ENCODE measurements at regions not wholly inside any gene's neighbourhood (a gene's known extent, or its start where the extent isn't known, plus 50 kb on each side); places are given as distances from the start of the nearest gene placed in this dataset.

DNA sequence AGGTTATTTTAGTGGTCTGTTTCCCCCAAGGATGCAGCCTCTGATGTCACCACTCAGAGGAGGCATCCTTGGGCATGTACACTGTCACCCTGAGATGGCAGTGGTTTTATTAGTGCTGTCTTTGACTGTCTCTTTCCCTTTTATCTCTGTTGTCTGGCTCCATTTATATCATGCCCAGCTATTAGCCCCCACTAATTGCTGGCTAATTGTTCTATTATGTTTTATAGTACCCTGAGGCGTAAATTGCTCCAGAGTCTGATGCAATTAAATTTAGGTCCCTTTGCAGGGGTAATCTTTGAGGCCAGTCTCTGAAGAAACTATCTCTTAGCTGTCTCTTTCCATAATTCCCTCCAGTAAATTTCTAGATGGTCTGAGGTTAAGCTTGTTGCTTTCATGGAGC is 301.0 kb upstream of the KLHL29 start:
- DNase-seq (ENCODE audit: low spot score): no peak

DNA sequence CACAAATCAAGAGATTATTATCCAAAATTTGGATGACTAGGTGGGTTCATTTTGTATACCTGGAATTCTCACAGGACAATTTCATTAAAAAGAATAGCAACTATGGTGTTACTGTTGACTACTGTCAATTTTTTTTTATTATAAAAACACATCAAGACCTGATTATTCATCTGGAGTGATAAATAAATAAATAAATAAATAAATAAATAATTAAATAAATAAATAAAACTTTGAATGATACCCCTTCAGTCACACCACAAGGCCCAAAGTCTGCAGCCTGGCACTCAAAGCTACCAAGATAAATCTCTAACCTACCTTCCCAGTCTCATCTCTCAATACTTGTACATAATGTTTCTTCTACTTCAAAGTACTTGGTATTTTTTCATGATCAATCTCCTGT is 294.0 kb upstream of the KLHL29 start:
- DNase-seq (ENCODE audit: low spot score): no peak

DNA sequence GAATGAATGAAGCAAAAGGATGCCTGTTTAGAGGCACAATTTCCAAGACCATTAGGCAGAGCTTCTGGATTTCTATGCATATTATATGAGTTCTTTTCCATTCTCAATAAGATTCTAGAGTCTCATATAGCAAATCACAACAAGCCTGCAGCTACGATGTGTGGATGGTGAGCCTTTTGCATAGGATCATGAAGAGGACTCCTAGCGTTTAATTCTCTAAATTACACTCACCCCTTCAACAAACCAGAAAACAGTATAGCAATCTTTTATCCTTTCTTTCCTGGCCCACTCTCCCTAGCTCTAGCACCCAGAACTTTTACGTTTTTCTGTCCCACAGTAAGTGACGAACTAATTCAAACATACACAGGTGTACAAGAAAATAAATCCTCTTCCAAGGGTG is 293.1 kb upstream of the KLHL29 start:
- no peak for DNase-seq (ENCODE audit: low spot score)

DNA sequence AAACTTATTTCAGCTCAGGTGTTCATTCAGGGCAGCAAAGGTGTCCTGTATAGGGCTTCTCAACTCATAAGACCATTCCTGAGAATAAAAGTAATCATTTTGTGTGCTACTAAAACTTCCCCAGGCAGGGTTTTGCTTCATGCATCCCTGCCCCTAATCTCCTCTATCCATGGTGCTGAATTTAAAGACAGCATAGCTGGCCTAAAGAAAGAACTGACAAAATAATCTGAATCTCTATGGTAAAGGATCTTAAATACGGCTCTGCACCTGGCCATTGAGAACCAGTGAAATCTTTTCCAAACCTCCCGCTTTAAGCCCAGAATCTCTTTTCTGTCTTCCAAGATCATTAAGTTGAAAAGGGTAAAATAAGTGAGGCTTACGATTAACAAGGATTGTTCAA is 292.1 kb upstream of the KLHL29 start:
- no peak for DNase-seq (ENCODE audit: low spot score)

DNA sequence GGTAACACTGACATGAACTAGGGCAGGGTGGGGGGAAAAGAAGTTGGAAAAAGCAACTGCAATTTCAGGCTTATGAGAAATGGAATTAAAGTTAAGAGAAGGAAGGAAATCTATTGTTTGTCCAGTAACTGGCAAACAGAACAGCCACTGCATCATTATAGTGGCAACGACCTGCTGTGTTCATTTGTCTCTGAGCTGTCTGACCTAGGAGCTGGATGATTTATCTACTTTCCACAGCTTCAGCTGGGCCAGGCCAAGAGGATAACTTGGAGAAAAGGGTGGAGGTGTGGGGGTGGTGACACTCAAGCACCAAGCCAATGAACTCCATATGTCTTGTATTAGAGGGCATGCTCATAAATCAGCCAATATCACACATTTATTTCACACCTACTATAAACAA is 291.5 kb upstream of the KLHL29 start:
- DNase-seq (ENCODE audit: low spot score): no peak

DNA sequence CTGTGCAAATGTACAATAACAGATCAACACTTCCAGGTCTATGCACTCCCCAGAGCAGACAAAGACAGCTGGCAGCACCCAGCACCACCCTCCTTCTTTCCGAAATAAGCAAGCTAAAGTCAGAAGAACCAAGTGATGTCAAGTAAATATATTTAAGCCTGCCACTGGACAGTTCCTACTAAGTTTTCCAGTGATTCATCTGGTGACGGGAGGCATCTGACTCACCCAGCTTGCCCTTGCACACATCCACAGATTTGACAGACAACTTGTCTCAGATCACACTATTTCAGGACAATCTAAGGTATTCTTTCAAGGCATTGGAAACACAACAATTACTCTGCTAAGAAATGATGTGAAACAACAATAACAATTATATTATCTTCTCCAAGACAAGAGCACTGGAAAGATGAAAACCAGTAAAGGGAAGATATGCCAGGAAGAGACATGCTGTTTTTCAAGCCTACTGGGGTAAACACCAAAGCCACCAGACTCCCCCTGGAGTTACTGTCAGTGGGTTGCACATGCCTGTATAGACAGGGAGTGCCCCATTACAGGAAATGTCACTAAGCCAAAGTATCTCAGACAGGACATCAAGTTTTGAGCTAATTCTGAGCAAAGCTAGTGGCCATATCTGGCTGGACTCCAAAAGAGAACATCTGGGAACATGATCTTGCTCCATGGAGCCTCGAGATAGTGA is 287.9 kb upstream of the KLHL29 start:
- no peak for DNase-seq (ENCODE audit: low spot score)

DNA sequence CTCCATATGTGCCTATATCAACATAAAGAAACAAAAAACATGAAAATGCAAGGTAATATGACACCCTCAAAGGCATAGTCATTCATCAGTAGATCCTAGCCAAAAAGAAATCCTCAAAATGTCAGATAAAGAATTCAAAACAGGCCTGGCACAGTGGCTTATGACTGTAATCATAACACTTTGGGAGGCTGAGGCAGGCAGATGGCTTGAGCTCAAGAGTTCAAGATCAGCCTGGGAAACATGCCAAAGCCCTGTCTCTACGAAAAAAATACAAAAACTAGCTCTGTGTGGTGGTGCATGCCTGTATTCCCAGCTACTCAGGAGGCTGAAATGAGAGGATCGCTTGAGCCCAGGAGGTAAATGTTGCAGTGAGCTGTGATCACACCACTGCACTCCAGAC is 284.6 kb upstream of the KLHL29 start:
- DNase-seq (ENCODE audit: low spot score): no peak

DNA sequence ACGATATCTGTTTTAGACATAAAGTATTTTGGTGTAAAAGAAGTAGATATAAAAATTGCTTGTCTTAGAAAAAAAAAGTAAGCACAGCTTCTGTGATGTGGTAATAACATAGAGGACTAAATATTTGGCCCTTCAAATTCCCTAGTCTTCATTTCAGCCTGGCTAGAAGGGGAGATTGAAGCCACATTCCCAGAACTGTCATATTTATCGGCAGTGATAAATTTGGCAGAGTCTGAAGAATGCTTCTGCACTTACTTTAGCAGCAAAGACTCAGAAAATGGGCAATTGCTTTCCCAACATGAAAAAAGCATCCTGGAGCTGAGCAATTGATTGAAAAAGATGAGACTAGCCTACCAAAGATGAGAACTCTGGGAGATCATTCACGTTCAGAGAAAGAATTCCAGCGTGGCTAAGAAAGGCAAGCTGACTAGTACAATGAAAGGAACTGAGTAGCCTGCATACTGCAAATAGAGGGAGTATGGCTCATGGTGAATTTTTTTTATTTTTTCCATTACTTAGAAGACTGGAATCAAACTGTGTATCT is 278.7 kb upstream of the KLHL29 start:
- no peak for DNase-seq (ENCODE audit: low spot score)

DNA sequence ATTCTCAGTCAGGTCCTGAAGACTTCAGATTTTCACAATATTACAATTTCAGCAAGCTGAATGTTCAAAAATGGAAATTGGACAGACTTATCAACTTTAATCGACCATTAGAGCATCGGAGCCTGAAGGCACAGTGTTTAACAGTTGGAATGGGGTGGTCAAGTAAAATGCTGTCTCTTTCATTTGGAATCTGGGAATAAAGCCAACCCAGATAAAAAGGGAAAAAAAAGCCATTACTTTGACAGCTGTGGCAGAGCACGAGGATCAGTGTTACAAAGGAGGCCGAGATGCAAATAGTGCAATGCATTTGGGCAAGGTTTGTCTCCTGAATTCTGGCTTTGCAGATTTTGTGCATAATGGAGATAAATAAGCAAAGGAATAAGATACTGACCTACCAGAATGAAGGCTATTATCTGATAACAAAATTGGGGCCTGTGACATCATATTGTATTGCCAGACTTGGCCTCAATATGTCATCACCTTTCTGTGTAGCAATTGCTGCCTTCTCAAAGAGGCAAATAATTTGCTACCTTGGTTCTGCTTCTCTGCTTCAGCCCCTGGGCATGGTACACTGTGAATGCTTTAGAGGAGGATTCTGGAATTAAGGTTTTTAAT is 277.5 kb upstream of the KLHL29 start:
- DNase-seq (ENCODE audit: low spot score): no peak

DNA sequence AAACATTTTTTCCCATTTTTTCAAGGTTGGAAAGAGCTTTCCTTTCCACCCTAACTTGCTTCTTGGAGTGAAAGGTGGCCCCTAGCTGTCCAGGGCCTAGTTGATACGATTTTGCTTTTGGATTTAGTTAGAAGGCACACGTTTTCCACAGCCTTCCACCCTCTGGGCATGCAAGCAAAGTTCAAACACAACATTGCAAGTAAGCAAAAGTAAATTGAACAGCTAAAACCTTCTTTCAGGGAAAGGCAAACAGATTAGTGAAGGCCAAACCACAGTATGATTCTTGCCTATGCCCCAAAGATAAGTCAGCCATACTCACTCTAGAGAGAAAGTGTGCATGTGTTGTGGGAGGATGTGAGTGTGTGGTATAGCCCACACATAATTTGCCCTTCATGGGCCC is 273.7 kb upstream of the KLHL29 start:
- no peak for DNase-seq (ENCODE audit: low spot score)

DNA sequence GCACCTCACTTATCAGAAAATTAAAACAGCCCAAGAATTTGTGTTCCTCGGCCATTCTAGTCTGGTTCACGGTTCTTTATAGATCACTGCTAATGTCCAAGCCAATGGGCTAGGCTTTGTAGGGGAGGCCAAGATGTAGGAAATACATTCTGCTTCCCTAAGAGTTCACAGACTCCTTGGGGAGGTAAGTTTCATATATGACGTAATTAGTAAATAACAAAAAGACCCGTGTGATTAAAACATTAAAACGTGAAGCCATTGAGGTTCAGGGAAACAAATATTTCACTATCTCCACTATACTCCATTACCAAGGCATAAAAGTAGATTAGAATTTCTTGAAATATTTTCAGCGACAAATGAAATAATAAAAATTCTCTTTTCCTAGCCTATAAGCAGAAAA is 272.5 kb upstream of the KLHL29 start:
- no peak for DNase-seq (ENCODE audit: low spot score)

DNA sequence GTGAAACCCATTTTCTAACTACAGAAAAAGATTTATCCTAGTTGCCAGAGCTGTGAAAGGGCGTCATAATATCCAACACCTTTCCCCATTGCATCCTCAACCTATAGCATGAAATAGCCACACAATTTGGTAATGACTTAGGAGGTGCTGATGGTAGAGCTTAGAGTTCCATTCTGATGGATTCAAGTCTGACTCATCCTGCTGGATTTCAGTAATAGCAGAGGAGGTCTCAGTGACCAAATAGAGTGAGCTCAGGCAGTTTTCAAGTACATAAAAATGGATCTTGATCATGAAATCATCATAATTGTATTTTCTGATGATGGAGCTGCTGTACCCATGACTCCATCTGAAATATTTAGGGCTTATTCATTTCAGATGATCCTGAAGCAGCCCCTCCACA is 270.7 kb upstream of the KLHL29 start:
- no peak for DNase-seq (ENCODE audit: low spot score)

DNA sequence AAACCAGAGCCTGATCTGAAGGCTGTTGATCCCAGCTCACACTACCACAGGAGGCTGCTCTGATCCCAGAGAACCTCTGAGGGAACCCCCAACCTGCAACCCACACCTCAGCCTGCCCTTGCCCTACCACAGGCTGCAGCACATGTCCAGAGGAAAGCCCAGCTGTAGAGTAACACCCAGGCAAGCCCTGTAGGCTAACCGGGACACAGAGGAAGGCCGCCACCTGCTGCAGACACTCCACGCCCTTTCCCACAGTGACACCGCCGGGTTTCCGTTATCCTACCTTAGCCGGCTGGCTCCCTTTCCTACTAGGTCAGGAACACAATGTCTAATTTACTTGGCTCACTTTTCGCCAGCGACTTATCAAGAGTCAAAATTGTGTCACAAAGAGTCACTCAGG is 266.7 kb upstream of the KLHL29 start:
- no peak for DNase-seq (ENCODE audit: low spot score)

DNA sequence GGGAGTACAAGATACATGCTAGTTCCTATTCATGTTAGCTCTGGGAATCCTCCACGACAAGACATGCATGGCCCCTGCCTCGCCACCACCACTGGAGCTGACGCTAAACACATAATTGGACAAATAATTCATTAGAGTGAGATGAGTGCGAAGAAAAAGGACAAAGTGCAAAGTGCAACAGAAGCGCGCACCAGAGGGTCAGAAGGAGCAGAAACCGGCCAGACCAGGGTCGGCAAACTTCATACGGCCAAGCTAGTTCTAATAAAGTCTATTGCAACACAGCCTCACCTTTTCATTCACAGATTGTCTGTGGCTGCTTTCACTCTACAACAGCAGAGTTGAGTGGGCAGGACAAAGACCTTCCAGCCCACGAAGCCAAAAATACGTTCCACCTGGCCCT is 266.1 kb upstream of the KLHL29 start:
- no peak for DNase-seq (ENCODE audit: low spot score)

DNA sequence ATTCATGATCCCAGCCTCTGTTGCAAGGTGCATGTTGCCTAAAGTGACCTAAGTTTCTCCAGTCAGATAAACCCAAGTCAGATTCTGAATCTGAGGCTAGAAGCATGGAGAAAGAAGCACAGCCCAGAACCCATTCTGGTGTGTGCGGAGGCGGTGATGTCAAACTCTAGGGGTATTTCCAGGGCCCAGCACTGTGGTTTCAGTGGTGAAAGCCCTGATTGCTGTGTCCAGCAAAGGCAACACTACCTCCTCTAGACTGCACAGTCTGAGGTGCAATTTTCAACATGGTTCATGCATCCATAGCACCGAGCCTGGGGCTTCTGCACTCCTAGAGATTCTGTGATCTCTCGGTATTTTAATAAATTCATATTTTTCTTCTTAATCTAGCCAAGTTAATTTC is 264.8 kb upstream of the KLHL29 start:
- DNase-seq (ENCODE audit: low spot score): no peak

DNA sequence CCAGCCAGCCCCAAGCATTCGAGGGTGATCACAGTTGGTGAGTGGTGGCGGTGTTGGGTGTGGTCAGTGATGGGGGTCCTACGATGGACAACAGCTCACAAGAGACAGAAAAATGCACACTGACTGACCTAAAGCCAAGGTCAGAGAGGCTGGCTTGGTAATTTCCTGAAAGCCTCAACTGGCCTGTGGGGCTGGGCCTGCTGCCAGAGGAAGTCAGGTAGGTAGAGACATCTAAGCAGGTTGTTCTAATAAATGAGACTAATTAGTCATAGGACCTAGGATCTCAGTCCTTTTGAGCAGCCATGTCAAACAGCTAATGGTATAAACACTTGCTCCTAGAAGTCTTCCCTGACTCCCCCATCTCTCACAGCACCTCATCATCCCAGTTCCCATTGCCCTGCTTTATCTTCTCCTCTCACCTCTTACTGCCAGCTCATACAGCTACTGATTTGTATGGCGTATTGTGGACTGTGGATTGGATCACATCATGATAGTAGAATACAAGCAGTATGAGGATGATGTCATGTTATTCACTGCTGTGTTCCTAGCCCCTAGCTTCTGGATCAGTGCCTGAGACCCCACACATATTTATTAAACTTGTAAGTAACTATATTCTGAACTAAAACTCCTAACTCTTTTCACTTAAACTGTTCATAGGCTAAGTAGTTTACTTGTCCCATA is 262.9 kb upstream of the KLHL29 start:
- no peak for DNase-seq (ENCODE audit: low spot score)

DNA sequence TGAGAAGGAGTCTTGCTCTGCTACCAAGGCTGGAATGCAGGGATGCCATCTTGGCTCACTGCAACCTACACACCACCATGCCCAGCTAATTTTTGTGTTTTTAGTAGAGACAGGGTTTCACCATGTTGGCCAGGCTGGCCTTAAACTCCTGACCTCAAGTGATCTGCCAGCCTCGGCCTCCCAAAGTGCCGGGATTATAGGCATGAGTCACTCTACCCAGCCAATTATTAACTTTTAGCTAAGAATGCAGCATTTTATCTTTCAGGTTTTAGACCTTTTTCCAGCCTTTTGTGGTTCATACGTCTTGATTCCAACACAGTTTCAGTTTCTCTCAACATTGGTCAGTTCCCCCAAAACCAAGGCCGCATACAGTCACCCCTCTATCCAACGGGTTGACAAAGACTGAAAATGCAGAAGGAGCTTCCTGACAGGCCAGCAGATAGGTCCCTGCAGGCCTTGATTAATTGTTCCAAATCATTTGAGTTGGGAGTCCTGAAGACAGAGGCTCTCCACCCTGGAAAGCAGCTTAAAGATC is 262.2 kb upstream of the KLHL29 start:
- no peak for DNase-seq (ENCODE audit: low spot score)

DNA sequence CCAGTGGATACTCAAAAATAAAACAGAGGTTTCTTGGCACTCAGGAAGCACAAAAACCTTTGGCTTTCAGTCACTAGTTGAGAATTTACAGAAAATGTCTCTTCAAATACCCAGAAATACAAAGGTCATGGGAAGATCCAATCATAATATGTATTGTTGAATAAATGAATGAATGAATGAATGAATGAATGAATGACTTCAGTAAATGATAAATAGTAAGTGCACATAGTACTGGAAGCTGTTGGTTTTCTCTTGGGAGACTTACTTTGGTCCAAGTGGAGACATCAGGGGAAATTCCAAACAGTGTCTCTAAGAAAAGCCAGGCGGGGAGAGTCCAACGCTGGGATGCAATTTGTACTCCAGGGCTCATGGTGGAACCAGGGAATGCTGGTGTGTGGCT is 261.3 kb upstream of the KLHL29 start:
- DNase-seq (ENCODE audit: low spot score): no peak

DNA sequence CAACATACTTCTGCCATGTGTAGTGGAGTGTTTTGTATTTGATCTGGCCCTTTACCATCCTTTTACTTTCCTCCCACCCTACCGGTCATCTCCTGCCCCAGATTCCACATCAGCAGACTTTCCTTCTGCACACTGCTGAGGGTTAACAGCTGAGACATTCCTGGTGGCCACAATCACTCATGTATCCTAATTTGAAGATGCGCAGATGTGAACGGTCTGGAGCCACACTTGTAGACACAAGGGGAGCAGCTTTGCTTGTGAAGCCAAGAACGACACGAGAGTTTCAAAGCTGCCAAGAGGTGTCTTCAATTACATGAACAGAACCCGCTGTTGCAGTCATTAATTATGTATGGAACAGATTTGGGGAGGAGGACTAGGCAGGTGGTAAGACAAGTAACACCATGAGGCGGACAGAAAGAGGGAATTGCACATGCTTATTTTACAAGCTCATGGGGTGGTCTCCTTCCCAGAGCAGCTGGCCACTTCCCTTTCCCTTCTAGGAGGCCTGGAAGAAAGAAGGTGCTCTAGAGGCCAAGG is 260.7 kb upstream of the KLHL29 start:
- no peak for DNase-seq (ENCODE audit: low spot score)

DNA sequence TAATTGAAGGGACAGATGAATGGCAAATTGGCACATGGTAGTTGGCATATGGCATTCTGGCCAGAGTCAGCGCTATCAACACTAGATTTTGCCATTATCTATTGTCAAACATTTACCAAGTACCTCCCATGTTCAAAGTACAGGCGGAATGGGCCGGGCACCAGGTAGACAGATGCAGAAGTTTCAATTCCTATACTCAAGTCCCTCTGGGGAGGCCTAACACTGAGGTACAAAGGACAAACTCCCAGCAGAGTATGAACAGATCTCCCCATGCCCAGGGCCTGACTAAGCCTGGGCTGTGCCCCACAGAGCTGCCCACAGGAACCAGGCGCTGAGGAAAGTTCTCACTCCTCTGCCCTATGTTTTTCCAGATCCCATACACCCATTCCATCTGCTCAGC is 257.5 kb upstream of the KLHL29 start:
- no peak for DNase-seq (ENCODE audit: low spot score)

DNA sequence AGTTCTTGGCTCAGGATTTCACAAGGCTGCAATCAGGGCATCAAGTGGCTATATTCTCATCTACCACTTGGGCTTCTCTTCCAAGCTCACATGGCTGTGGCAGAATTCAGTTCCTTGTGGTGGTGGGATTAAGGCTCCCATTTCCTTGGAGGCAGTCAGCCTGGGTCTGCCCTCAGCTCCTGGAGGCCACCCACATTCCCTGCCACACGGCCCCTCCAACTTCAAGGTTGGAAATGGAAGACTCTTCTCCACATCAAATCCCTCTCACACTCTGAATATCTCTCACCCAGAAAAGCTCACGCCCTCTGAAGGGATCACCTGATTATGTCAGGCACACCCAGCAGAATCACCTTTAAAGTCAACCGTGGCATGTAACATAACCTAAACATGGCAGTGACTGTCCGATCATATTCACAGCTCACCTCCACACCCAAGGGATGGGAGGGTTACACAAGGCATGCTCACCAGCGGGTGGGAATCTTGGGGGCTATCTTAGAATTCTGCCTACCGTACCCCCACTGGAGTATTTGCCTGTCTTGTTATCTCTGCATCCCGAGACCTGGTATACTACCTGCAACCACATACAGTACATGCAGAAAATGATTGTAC is 256.2 kb upstream of the KLHL29 start:
- DNase-seq (ENCODE audit: low spot score): no peak

DNA sequence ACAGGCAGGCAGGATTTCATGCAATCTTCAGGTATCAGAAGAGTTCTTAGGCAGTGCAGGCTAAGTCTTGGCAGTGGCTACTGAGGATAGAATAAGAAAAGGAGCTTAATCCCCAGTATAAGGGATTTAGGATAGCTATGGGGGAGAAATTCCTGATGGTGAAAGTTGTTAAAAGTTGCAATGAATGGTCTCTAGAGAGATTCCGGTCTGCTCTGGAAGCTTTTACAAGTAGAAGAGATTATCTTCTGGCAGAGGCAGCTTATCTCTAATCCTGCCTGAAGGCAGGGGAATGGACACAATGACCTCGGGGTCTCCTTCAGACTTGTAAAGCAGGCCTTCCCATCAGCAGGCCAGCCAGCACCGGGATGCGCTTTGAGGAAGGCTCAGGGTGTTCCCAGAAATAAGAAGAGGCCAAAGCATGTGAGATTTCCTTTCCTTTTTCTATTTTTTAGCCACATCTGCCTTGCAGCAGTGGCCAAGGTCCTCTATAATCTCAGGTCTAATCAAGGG is 253.9 kb upstream of the KLHL29 start:
- no peak for DNase-seq (ENCODE audit: low spot score)

Data from germinal center (tissue), 1 donor.